ENCODE measurements at regions not wholly inside any gene's neighbourhood (a gene's known extent, or its start where the extent isn't known, plus 50 kb on each side); places are given as distances from the start of the nearest gene placed in this dataset.

DNA sequence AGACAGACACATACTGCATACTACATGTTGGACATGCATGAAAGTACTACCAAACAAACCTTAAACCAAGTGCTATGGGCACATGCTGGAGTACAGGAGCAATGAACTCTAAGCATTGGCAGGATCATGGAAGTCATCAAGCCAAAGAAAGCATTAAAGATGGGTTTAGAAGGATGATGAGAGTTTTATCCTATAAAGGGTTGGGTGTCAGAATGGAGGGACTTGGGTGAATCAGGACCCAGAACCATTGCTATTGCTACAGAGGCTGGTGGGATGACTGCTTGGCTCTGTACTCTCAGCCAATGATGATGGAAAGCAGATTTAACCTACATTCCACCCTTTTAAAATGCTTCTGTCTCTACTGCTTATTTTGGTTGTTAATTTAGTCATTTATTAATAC lies 233.9 kb upstream of the EDA2R start:
- TF ChIP-seq, protein P1, sequence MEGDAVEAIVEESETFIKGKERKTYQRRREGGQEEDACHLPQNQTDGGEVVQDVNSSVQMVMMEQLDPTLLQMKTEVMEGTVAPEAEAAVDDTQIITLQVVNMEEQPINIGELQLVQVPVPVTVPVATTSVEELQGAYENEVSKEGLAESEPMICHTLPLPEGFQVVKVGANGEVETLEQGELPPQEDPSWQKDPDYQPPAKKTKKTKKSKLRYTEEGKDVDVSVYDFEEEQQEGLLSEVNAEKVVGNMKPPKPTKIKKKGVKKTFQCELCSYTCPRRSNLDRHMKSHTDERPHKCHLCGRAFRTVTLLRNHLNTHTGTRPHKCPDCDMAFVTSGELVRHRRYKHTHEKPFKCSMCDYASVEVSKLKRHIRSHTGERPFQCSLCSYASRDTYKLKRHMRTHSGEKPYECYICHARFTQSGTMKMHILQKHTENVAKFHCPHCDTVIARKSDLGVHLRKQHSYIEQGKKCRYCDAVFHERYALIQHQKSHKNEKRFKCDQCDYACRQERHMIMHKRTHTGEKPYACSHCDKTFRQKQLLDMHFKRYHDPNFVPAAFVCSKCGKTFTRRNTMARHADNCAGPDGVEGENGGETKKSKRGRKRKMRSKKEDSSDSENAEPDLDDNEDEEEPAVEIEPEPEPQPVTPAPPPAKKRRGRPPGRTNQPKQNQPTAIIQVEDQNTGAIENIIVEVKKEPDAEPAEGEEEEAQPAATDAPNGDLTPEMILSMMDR (IDR thresholded peaks at IDR 0.05; ENCODE audit: insufficient read depth, low read depth, low read length) = no peak
- no peak for TF ChIP-seq EZH2 (IDR thresholded peaks at IDR 0.05; ENCODE audit: insufficient read depth, low read length)

All from astrocyte (in vitro differentiated cells and primary cell).